Stimulated activated CD4-positive, alpha-beta T cell treated with anti-CD3 and anti-CD28 coated beads, Interleukin-15, amount 100 ng/mL, for 1 hour (primary cell): ENCODE measurements at regions not wholly inside any gene's neighbourhood (a gene's known extent, or its start where the extent isn't known, plus 50 kb on each side); places are given as distances from the start of the nearest gene placed in this dataset.

ENCODE experiments used
- DNase-seq, 2 donors: peaks; one replicate each; pipeline ENCODE4 v3.0.0-alpha.2; 2020; ENCODE audit warnings: low read depth in 1 of 2, low spot score in 1 of 2

DNA sequence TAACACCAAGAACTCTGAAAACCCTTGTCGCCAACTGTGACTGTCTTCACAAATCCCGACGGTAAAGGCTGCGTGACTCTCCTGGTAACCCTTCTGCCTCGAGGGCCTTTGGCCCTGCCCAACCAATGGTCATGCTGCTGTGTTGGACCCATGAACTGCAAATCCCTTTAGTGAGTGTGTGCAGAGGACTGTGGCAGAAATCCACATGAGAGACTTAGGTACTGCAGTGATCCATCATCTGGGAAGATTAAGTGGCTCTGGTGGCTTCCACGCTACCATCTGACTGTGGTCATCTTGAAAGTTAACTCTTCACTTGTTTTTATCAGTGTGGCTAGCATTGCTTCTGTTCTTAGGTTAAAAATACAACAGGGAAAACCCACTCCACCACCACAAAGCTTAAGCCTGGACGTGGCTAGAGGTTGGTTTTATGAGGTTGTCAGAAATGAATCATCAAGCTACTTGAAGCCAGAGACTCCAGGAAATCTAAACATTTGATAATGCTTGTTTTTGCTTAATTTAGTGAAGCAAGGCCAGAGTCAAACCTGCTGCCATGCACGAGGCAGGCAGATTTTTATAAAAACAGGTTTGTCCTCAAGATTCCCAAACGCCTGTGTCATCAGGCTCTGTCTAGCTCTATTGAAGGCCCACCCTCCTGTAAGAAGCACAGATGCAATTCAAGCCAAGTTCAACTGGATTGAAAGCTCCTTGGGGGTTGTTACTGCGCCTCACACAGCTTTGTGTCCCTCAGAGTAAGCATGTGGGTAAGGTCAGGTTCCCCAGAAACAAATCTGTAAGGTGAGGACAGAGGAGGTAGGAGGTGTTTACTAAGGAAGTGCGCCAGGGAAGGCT lies 52.7 kb upstream of the ERCC6L2 start:
- DNase-seq, result no peak

DNA sequence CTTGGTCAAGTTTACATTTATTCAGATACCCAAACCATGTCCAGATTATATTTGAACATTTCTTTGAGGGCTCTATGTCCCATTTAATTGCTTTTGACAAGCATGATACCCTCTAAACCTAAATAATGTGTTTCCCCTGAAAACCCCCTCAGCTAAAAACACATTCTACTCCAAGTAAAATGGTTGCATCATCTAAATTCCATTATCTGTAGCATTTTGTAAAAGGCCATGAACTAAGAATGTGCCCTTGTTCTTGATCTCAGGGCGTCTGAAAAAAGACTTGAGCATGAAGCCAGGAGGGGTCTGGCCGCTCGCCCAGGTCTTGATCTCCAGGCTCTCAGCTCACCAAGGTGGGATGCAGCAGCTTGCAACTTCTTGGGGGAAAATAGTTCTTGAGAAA lies 53.5 kb upstream of the ERCC6L2 start:
- no peak for DNase-seq

DNA sequence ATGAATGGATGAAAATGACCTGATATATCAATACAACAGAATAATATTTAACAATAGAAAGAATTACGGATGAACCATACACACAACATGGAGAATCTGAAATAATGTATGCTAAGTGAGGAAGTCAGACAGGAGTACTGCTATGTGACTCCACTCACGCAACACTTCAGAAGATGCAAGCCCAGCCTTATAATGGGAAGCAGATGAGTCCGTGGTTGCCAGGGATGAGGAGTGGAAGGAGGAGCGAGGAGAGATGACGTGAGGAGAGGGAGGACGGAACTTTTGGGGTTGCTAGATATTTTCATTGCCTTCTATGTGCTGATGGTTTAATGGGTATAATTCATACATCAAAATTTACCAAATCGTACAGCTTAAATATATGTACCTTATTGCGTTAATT lies 55.4 kb upstream of the ERCC6L2 start:
- DNase-seq, result no peak

DNA sequence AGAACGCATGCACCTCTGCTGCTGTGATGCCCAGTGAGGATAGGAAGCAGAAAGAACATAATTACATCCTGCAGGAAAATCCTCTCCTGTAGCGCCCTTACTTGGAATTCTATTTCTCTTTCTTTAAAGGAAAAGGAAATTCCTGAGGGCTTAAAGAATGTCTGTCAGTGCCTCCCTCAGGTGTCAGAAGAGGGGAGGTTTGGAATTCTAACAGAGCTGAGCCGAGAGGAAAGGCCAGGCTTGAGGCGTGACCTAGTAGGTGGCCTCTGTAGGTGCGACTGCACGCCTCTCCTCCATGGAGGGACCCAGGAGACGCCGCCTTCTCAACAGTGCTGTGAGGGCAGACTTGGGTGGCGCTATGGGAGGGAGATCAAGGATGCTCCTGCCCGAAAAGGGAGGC lies 55.9 kb upstream of the ERCC6L2 start:
- DNase-seq, result no peak

DNA sequence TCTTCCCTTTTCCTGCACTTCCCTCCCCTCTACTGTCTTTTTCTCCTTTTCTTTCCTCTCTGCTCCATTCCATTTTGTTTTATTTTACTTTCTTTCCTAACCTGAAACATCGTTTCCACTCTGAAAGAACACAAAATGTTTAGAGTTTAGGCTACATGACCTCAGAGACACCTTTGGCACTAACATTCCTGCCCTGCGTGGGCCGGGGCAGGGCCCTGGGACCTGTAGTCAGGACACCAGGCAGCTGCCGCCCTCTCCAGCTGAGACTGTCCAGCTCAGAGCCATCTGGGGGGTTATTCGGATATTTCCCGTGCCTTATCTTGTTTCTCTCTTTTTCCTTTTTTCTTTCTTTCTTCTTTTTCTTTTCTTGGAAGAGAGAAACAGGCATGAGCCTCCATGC lies 58.3 kb upstream of the ERCC6L2 start:
- no peak for DNase-seq

DNA sequence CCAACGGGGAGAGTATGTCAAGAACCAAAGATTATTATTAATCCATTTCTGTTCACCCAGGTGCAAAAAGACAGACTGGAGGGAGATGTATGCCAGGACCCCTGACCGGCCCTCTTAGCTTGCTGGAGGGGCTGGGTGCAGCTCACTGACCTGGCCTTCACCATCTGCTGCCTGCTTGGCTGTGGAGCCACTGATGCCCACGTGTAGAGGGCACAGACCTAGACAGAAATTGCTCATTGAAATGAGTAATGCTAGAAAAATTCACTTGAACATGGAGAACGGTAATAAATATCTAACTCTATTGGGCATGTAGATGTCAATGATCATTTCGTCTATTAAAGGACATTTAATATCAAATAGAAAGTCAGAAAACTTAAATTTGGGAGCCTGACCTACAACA lies 58.8 kb upstream of the ERCC6L2 start:
- no peak for DNase-seq

DNA sequence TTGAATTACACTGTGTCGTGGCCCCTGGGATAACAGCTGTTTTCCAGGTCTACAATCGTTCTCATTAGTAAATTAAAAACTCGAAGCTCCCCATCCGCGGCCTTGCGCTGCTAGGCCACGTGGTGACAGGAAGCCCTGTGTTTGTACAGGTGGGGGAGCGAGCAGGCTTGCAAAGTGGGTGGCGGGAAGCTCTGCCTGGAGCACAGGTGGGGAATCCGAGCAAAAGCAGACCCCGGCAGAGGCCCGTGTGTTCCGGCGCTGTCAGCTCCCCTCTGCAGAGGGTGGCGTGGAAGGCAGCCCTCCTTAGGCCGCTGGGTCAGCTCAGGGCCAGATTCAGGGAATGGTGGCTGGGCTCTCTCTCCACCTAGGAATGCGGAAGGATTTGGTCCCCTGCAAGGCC lies 59.5 kb upstream of the ERCC6L2 start:
- no peak for DNase-seq

DNA sequence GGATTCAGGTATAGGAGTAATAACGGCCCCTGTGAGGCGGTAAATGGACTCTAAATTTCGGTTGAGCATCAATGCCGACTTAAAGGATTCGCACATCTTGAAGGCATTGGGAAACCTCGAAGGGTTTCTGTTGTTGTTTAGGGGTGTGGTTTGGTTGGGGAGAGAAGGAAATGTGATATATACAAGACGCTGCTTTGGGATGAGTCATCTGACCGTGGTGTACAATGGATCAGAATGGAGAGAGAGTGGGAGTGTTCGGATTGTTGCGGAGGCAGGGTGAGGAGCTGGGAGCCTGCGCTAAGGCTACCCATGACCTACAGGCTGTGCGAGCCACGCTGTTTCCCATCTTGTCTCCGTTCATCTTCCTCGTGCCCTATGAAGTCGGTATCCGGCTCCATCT lies 60.4 kb upstream of the ERCC6L2 start:
- no peak for DNase-seq

DNA sequence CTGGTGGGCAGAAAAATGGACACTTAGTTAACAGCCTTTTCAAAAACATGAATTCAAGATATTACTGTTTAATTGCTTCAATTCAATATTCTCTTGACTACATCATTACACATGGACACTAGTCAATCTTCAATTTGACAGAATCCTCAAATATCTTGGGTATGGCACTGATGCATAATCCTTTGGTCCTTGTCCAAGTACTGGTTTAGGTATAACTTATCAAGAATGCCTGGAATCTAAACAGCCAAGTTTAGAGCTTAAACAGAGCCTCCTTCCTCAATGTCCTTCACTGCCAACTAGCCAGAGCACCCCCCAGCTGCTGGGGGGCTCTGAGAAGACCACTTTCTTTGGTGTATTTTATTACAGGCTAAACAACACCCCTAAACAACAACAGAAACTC lies 61.6 kb upstream of the ERCC6L2 start:
- DNase-seq, result no peak

DNA sequence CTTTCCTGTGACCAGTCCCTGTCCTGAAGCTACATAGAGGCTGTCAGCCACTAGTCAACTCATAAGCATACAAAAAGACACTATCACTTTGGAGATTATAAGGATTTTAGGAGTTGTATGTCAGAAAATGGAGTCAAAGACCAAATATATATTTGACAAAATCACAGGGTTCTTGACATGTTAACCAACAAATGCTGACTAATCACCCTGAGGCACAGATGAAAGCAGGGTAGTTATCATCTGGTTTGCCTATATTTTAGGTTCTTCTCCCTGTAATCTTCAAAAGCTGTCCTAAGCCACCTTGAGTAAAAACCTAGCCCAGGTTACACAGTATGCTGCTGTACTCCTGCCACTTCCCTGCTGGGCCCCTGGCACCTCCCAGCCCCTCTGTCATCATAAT lies 64.7 kb upstream of the ERCC6L2 start:
- DNase-seq, result no peak

DNA sequence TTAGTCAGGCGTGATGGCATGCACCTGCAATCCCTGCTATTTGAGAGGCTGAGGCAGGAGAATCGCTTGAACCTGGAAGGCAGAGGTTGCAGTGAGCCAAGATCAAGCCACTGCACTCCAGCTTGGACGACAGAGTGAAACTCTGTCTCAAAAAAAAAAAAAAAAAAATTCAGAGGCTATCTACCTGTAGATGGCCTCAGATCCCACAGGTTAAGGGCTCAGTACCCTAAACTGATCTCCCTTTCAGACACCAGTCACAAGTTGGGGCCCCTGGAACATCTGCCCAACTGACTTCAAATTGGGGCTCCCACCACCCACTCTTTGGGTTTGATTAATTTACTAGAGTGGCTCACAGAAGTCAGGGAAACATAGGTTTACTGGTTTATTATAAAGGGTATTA lies 65.4 kb upstream of the ERCC6L2 start:
- DNase-seq, result no peak

DNA sequence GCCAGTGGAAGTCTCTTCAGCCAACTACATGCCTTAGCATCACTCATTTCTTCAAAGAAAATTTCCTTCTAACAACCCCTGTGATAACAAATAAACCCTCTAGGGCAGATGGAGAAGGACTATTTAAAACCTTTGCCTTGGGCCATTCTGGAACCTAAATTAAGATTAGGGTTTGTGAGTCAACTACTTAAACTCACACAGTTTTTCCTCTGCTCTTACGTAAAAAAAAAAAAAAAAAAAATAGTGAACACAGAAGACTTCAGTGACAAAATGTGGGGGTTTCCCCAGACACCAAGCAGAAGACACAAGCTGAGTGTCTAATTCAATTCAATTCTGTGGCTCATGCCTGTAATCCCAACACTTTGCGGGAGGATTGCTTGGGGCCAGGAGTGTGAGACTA lies 65.8 kb upstream of the ERCC6L2 start:
- DNase-seq, result no peak

DNA sequence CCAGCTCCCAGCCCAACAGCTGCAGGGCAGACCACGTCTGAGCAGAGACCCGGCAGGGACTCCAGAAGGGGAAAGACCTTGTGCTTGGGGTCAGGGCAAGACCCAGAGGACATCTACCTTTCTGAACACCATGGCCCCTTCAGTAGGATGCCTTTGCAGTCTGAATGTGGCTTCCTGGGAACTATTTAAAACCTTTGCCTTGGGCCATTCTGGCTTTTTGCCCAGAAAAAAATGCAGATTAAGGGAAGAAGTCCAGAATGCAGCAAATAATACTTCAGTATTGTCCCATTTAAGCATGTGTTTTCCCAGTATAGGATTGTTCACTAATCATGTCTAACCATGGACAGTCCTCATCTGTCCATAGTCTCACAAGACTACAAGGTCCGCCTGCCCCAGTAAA lies 67.5 kb upstream of the ERCC6L2 start:
- DNase-seq, result no peak

DNA sequence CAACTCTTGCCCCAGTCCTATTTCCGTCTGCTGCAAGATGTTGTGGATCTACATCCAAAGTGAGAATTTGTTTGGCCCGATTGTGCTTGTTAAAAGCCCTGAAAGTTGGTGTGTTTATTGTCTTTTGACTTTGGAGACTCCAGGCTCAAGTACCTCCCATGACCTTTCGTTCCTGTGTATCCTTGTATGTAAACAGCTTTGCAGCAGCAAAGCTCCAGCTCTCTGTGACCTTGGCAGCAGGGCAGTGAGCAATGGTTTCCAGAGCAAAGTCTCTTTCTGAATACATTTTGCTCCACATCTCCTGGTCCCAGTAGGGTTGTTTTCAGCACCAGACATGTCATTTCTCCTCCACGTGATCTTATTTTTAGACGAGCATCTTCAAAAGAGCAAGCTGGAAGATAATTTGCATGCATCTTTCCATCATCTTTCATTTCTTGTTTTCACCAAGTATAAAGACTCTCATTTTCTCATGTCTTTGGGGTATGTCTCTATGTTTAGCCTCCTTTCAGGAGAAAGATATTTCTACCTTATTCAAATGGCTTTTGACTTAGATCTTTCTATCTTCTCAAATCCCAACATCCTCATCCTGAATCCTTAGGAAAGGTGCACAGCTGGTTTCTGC lies 68.1 kb upstream of the ERCC6L2 start:
- no peak for DNase-seq

DNA sequence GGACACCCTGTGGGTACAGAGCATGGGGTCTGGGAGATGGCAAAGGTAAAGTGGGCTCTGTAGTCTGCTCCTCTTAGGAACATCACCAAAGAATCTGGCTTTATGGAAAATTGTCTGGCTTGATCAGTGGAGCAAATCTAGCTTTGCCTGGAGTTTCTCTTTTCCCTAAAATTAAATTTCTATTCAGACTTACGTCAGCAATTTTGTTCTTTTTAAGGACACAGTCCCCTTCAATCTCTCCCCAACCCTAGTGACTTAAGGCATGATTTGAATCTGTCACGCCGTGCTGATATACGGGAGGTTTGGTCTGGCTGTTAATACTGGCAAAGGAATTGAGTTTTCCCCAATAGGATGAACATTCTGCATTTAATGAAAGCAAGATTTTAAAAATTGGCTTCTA lies 72.3 kb upstream of the ERCC6L2 start:
- no peak for DNase-seq

DNA sequence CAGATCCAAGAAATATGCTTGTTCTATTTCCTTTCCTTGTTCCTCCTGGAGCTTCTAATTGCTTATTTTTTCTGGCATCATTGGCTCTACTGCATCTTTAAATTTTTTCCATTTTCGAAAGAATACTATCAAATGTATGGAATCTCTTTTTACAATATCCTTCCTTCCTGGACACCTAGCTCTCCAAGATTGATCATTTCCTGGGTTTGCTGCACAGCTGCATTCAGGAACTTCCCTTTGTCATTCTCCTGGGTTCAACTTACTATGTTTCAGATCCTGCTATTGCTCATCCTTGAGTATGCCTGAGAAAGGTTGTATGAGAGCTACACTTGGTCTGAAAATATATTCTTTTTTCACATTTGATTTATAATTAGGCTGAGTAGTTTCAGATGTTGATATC lies 73.7 kb upstream of the ERCC6L2 start:
- DNase-seq, result no peak

DNA sequence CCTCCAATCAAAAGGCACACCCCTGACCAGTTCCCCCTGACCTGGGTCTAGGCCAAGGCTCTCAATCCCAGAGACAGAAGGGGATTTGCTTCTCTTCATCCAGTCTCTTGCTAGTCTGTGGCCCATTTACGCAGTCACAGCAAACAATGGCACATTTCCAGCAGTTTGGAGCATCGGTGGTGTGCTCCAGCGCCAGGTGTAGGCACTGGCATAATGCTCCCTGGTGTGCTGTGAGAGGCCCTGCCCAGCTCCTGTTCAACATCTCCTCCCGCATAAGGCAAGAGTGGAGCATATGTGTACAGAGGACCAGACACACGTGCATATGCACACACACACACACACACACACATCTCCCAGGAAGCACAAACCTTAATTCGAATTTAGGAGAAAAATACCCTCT lies 79.5 kb upstream of the ERCC6L2 start:
- no peak for DNase-seq

DNA sequence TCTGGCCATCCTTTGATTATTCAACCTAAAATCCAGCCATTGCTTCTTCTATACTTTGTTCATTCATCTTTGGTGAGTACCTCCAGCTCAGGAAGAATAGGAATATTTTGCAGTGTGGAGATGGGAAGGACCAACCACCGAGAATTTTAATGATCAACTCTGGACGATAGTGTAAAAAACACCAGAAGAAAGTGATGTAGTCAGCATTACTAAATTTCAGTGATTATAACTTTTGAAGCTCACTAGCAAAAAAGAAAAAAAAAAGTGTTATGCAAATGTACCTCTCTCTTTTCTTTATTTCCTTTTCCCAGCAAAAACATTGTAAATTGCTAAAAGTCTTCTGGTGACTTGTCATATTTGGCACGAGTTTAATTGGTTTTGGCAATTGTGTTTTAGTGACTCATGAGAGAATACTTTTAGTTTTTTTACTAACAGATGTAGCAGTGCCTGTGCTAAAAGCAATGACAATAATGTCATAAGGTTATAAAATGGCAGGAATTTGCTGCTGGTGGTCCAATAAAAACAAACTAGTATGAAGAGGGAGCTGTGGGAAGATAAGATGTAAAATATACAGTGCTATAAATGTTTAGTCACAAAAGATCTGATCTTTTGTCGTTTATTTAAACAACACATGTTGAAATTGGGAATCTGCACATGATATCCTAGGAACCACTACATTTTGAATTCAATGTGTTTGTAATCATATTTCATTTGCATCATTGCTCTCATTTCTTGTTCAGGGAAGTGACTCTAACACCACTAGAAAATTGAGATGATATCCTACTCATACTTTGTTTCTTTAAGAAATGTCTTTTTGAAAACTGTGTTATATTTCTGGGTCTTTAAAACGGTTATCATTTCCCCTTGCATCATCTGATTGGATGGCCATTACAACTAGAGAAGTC lies 81.3 kb upstream of the ERCC6L2 start:
- no peak for DNase-seq

DNA sequence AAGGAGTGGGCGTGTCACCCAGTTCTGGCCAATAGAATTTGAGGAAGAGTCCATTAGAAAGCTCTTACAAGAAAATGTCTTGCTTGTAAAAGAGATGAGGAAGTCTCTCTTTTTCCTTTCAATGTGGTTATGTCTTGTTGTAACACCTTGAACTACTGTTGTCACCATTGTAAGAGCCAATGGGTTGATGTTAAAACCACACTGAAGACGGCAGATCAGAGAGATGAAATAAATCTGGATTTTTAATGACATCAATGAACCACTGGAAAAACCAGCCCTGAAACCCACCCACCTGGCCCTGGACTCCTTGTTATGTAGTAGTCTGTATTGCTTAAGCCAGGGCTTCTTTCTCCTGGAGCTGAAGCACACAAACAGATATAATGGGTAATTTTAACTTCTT lies 83.8 kb upstream of the ERCC6L2 start:
- no peak for DNase-seq

DNA sequence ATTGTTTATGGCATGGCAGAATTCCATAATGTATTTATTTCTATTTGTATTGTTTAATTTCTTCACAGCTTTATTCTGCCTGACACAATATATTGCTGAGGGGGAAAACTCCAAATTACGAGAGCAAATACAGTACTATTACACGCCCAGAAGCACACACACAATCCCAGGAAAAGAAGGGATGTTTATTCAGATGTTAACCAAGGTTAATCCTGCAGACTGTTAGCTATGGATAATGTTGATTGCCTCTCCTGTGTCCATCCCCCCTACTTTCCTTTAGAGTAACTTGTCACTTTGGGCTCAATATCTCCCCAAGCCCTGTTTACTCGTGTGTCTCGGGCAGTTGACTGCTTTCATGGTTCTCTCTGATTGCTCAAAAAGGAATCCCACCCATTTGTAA lies 84.2 kb upstream of the ERCC6L2 start:
- no peak for DNase-seq

DNA sequence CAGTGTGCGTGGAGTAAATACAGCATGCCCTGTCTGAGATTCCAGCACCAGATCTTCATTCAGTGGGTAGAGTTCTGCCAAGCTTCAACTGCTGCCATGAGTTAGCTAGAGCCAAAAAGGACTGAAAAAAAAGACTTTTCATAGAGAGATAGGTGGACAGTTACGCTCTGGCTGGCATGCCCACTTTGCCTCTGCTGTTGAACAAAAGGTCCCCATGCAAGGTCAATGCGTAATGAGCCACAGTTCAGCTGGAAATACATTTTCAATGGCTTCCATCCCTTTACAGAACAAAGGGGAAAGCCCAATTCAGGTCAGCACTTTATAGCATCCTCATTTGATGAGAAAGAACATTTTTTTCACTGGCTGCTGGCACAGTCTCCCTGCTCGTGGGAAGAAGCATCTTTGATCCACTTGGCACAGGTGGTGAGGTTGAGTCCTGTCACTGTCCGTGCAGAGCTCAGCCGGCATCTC lies 86.9 kb upstream of the ERCC6L2 start:
- no peak for DNase-seq

DNA sequence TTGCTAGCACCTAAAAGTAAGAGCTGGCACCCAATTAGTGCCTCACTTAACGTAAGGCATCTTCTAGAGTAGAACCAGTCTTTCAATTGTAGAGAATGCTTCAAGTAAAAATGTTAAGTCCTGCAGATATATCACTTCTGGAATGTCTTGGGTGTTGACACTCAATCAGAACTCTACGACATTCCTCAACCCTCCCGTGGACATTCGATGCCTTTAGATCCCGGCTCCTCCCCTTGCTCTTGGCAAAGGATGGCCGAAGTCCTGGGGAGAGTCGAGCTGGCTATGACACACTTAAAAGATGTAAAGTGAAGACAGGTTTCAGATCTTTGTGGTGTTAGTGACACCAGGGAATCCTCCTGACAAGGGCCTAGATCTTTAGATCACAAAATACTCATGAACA lies 87.5 kb upstream of the ERCC6L2 start:
- no peak for DNase-seq
